LNCAP (cell line): ENCODE measurements at regions not wholly inside any gene's neighbourhood (a gene's known extent, or its start where the extent isn't known, plus 50 kb on each side); places are given as distances from the start of the nearest gene placed in this dataset.
A peak's percentile ranks its signal among the peaks of the same experiment; 100 is the strongest.

Experiments
- CTCF ChIP-seq: fragments of 450-650 bp; IDR thresholded peaks from 2 replicates; pipeline ENCODE4 v1.5.1; 2017; ENCODE audit warnings: mild to moderate bottlenecking

GRCh38 chr7:17005271-17005670 lies 123.5 kb upstream of the AGR3 start:
- no peak for TF ChIP-seq CTCF

GRCh38 chr7:17007841-17008240 lies 126.1 kb upstream of the AGR3 start:
- no peak for TF ChIP-seq CTCF

GRCh38 chr7:17009007-17009719 lies 127.4 kb upstream of the AGR3 start:
- TF ChIP-seq CTCF = peak; percentile 45; the same call in 1 of the 2 replicates

- TF ChIP-seq CTCF = no peak
Measured at GRCh38 chr7:17009933-17010332, 128.2 kb upstream of the AGR3 start.

- no peak for TF ChIP-seq CTCF
Measured at GRCh38 chr7:17010637-17011300, 129.0 kb upstream of the AGR3 start.

GRCh38 chr7:17013204-17013603 lies 131.4 kb upstream of the AGR3 start:
- TF ChIP-seq CTCF = no peak

- no peak for TF ChIP-seq CTCF
Measured at GRCh38 chr7:17014686-17015085, 132.9 kb upstream of the AGR3 start.
